ENCODE measurements at regions not wholly inside any gene's neighbourhood (a gene's known extent, or its start where the extent isn't known, plus 50 kb on each side); places are given as distances from the start of the nearest gene placed in this dataset.

- H3K4me1 ChIP-seq (ENCODE audit: insufficient read depth, low read length): no peaks in the 10 kb centered on the region
- no peak overlapping the region for H3K27ac ChIP-seq (ENCODE audit: low read depth, low read length)
- H3K4me3 ChIP-seq (ENCODE audit: low read depth in 1 of 2, low read length in 2 of 2): no peak overlapping the region
- no peaks in the 10 kb centered on the region for H3K9me3 ChIP-seq (ENCODE audit: low read length)
- H3K36me3 ChIP-seq (ENCODE audit: insufficient read depth, low read length): no peaks in the 10 kb centered on the region
- H3K9ac ChIP-seq (ENCODE audit: low read length): no peak overlapping the region
- no peaks in the 10 kb centered on the region for H3K27me3 ChIP-seq (ENCODE audit: control insufficient read depth in 1 of 2, insufficient read depth in 2 of 2, low read length in 2 of 2)
These were observed 96.7 kb upstream of the XYLT1 start for GRCh38 chr16:17567455-17567854.

GRCh38 chr16:17566656-17567450, 96.1 kb upstream of the XYLT1 start:
- no peak overlapping the region for H3K4me3 ChIP-seq (ENCODE audit: low read depth in 1 of 2, low read length in 2 of 2)
- H3K27ac ChIP-seq (ENCODE audit: low read depth, low read length): no peak overlapping the region
- H3K36me3 ChIP-seq (ENCODE audit: insufficient read depth, low read length): no peaks in the 10 kb centered on the region
- H3K9ac ChIP-seq (ENCODE audit: low read length): no peak overlapping the region
- H3K9me3 ChIP-seq (ENCODE audit: low read length): no peaks in the 10 kb centered on the region
- H3K4me1 ChIP-seq (ENCODE audit: insufficient read depth, low read length): no peaks in the 10 kb centered on the region
- no peaks in the 10 kb centered on the region for H3K27me3 ChIP-seq (ENCODE audit: control insufficient read depth in 1 of 2, insufficient read depth in 2 of 2, low read length in 2 of 2)

GRCh38 chr16:17566075-17566474, 95.3 kb upstream of the XYLT1 start:
- Histone ChIP-seq H3K27ac (ENCODE audit: low read depth, low read length) (no peak overlapping the region), H3K36me3 (ENCODE audit: insufficient read depth, low read length) (no peaks in the 10 kb centered on the region), H3K4me1 (ENCODE audit: insufficient read depth, low read length) (no peaks in the 10 kb centered on the region), H3K9ac (ENCODE audit: low read length) (no peak overlapping the region), H3K4me3 (ENCODE audit: low read depth in 1 of 2, low read length in 2 of 2) (no peak overlapping the region), H3K9me3 (ENCODE audit: low read length) (no peaks in the 10 kb centered on the region), H3K27me3 (ENCODE audit: control insufficient read depth in 1 of 2, insufficient read depth in 2 of 2, low read length in 2 of 2) (no peaks in the 10 kb centered on the region)

- H3K4me3 ChIP-seq (ENCODE audit: low read depth in 1 of 2, low read length in 2 of 2): no peak overlapping the region
- H3K27ac ChIP-seq (ENCODE audit: low read depth, low read length): no peak overlapping the region
- no peaks in the 10 kb centered on the region for H3K36me3 ChIP-seq (ENCODE audit: insufficient read depth, low read length)
- H3K9me3 ChIP-seq (ENCODE audit: low read length): no peaks in the 10 kb centered on the region
- H3K27me3 ChIP-seq (ENCODE audit: control insufficient read depth in 1 of 2, insufficient read depth in 2 of 2, low read length in 2 of 2): no peaks in the 10 kb centered on the region
- H3K4me1 ChIP-seq (ENCODE audit: insufficient read depth, low read length): no peaks in the 10 kb centered on the region
- H3K9ac ChIP-seq (ENCODE audit: low read length): no peak overlapping the region
These were observed 94.8 kb upstream of the XYLT1 start for GRCh38 chr16:17565605-17566004.

- Histone ChIP-seq H3K9me3 (ENCODE audit: low read length) (no peaks in the 10 kb centered on the region), H3K9ac (ENCODE audit: low read length) (no peak overlapping the region), H3K4me3 (ENCODE audit: low read depth in 1 of 2, low read length in 2 of 2) (no peak overlapping the region), H3K27ac (ENCODE audit: low read depth, low read length) (no peak overlapping the region), H3K27me3 (ENCODE audit: control insufficient read depth in 1 of 2, insufficient read depth in 2 of 2, low read length in 2 of 2) (no peaks in the 10 kb centered on the region), H3K36me3 (ENCODE audit: insufficient read depth, low read length) (no peaks in the 10 kb centered on the region), H3K4me1 (ENCODE audit: insufficient read depth, low read length) (no peaks in the 10 kb centered on the region)
These were observed 94.1 kb upstream of the XYLT1 start for GRCh38 chr16:17564856-17565255.

- Histone ChIP-seq H3K9ac (ENCODE audit: low read length) (no peak overlapping the region), H3K4me3 (ENCODE audit: low read depth in 1 of 2, low read length in 2 of 2) (no peak overlapping the region), H3K36me3 (ENCODE audit: insufficient read depth, low read length) (no peaks in the 10 kb centered on the region), H3K9me3 (ENCODE audit: low read length) (no peaks in the 10 kb centered on the region), H3K27ac (ENCODE audit: low read depth, low read length) (no peak overlapping the region), H3K4me1 (ENCODE audit: insufficient read depth, low read length) (no peaks in the 10 kb centered on the region), H3K27me3 (ENCODE audit: control insufficient read depth in 1 of 2, insufficient read depth in 2 of 2, low read length in 2 of 2) (no peaks in the 10 kb centered on the region)
These were observed 92.7 kb upstream of the XYLT1 start for GRCh38 chr16:17563323-17564091.

- H3K27me3 ChIP-seq (ENCODE audit: control insufficient read depth in 1 of 2, insufficient read depth in 2 of 2, low read length in 2 of 2): no peaks in the 10 kb centered on the region
These were observed 90.3 kb upstream of the XYLT1 start for GRCh38 chr16:17561056-17561455.

GRCh38 chr16:17560548-17560947, 89.8 kb upstream of the XYLT1 start:
- no peak overlapping the region for H3K9ac ChIP-seq (ENCODE audit: low read length)
- no peaks in the 10 kb centered on the region for H3K9me3 ChIP-seq (ENCODE audit: low read length)
- H3K27me3 ChIP-seq (ENCODE audit: control insufficient read depth in 1 of 2, insufficient read depth in 2 of 2, low read length in 2 of 2): peaks cover 0 to under 1% of the 10 kb centered on the region in 2 donors
- no peaks in the 10 kb centered on the region for H3K36me3 ChIP-seq (ENCODE audit: insufficient read depth, low read length)
- no peak overlapping the region for H3K4me3 ChIP-seq (ENCODE audit: low read depth in 1 of 2, low read length in 2 of 2)
- H3K27ac ChIP-seq (ENCODE audit: low read depth, low read length): no peak overlapping the region
- no peaks in the 10 kb centered on the region for H3K4me1 ChIP-seq (ENCODE audit: insufficient read depth, low read length)

More at GRCh38 chr16:17561056-17561455, 90.3 kb upstream of the XYLT1 start:
- Histone ChIP-seq H3K9me3 (ENCODE audit: low read length) (no peaks in the 10 kb centered on the region), H3K4me1 (ENCODE audit: insufficient read depth, low read length) (no peaks in the 10 kb centered on the region), H3K4me3 (ENCODE audit: low read depth in 1 of 2, low read length in 2 of 2) (no peak overlapping the region), H3K9ac (ENCODE audit: low read length) (no peak overlapping the region), H3K27ac (ENCODE audit: low read depth, low read length) (no peak overlapping the region), H3K36me3 (ENCODE audit: insufficient read depth, low read length) (no peaks in the 10 kb centered on the region)

GRCh38 chr16:17559394-17559793, 88.6 kb upstream of the XYLT1 start:
- Histone ChIP-seq H3K27me3 (ENCODE audit: control insufficient read depth in 1 of 2, insufficient read depth in 2 of 2, low read length in 2 of 2) (peaks cover 0 to 8% of the 10 kb centered on the region in 2 donors), H3K36me3 (ENCODE audit: insufficient read depth, low read length) (no peaks in the 10 kb centered on the region), H3K4me3 (ENCODE audit: low read depth in 1 of 2, low read length in 2 of 2) (no peak overlapping the region), H3K27ac (ENCODE audit: low read depth, low read length) (no peak overlapping the region), H3K9me3 (ENCODE audit: low read length) (no peaks in the 10 kb centered on the region), H3K9ac (ENCODE audit: low read length) (no peak overlapping the region), H3K4me1 (ENCODE audit: insufficient read depth, low read length) (no peaks in the 10 kb centered on the region)

- no peak overlapping the region for H3K27ac ChIP-seq (ENCODE audit: low read depth, low read length)
- H3K27me3 ChIP-seq (ENCODE audit: control insufficient read depth in 1 of 2, insufficient read depth in 2 of 2, low read length in 2 of 2): peaks cover 0 to 8% of the 10 kb centered on the region in 2 donors
- H3K4me1 ChIP-seq (ENCODE audit: insufficient read depth, low read length): no peaks in the 10 kb centered on the region
- no peak overlapping the region for H3K9ac ChIP-seq (ENCODE audit: low read length)
- no peaks in the 10 kb centered on the region for H3K36me3 ChIP-seq (ENCODE audit: insufficient read depth, low read length)
- no peak overlapping the region for H3K4me3 ChIP-seq (ENCODE audit: low read depth in 1 of 2, low read length in 2 of 2)
- no peaks in the 10 kb centered on the region for H3K9me3 ChIP-seq (ENCODE audit: low read length)
These were observed 87.2 kb upstream of the XYLT1 start for GRCh38 chr16:17557949-17558348.

- Histone ChIP-seq H3K27me3 (ENCODE audit: control insufficient read depth in 1 of 2, insufficient read depth in 2 of 2, low read length in 2 of 2) (peaks cover 0 to 8% of the 10 kb centered on the region in 2 donors), H3K4me1 (ENCODE audit: insufficient read depth, low read length) (no peaks in the 10 kb centered on the region), H3K27ac (ENCODE audit: low read depth, low read length) (no peak overlapping the region), H3K4me3 (ENCODE audit: low read depth in 1 of 2, low read length in 2 of 2) (no peak overlapping the region), H3K9ac (ENCODE audit: low read length) (no peak overlapping the region), H3K36me3 (ENCODE audit: insufficient read depth, low read length) (no peaks in the 10 kb centered on the region), H3K9me3 (ENCODE audit: low read length) (no peaks in the 10 kb centered on the region)
These were observed 86.7 kb upstream of the XYLT1 start for GRCh38 chr16:17557480-17557879.

Data from muscle layer of colon (tissue), 2 donors.